ENCODE measurements at regions not wholly inside any gene's neighbourhood (a gene's known extent, or its start where the extent isn't known, plus 50 kb on each side); places are given as distances from the start of the nearest gene placed in this dataset.

- ATAC-seq (no peak), DNase-seq (ENCODE audit: extremely low read depth in 1 of 4, low spot score in 3 of 4) (no peak), FAIRE-seq (no peak)
- Histone ChIP-seq H3K36me3 (ENCODE audit: control insufficient read depth, insufficient read depth, low read length) (no peaks in the 10 kb centered on the region), H3K4me2 (ENCODE audit: insufficient read depth, low read length) (no peak overlapping the region), H2AFZ (ENCODE audit: low read depth, low read length) (no peak overlapping the region), H3K79me2 (ENCODE audit: control insufficient read depth, insufficient read depth, low read length) (no peaks in the 10 kb centered on the region), H3K9ac (ENCODE audit: insufficient read depth in 1 of 2, low read depth in 2 of 2, low read length in 2 of 2) (no peak overlapping the region), H4K20me1 (replicated peaks; ENCODE audit: control insufficient read depth, insufficient read depth, low read length) (no peaks in the 10 kb centered on the region), H3K27ac (ENCODE audit: extremely low read depth, low read depth, low read length) (no peak overlapping the region), H3K4me1 (replicated peaks in 1 of 2; ENCODE audit: control insufficient read depth in 2 of 2, insufficient read depth in 2 of 2, low read length in 2 of 2) (no peaks in the 10 kb centered on the region), H3K9me3 (replicated peaks; ENCODE audit: control insufficient read depth, insufficient read depth, low read depth, low read length) (no peaks in the 10 kb centered on the region), H3K4me3 (no peak overlapping the region), H3K27me3 (ENCODE audit: control insufficient read depth in 2 of 2, insufficient read depth in 2 of 2, low read length in 2 of 2) (no peaks in the 10 kb centered on the region), H3K9me1 (ENCODE audit: control insufficient read depth, insufficient read depth, low read length) (no peaks in the 10 kb centered on the region)
- no peak for TF ChIP-seq ZBTB34 (CRISPR knock-in tag; IDR thresholded peaks at IDR 0.05)
- intact Hi-C loops (cut with micrococcal nuclease), result no loop called here
- WGBS (ENCODE audit: insufficient coverage, low coverage, missing lambda C conversion rate), result 0% methylated on average over 3 of the region's 3 CpGs
- POLR2A ChIA-PET, result no interaction called here
- CTCF ChIA-PET (ENCODE audit: low intra/inter-chr PET ratio), result no interaction called here
- no TSS peak for BruUV-seq (replicated peaks)
- in situ Hi-C loops (cut with MboI), result no loop called here
Observed at GRCh38 chr12:20040831-20041230, 327.5 kb upstream of the PDE3A start.

- Histone ChIP-seq H3K9me1 (ENCODE audit: control insufficient read depth, insufficient read depth, low read length) (no peaks in the 10 kb centered on the region), H3K4me3 (no peak overlapping the region), H3K9me3 (replicated peaks; ENCODE audit: control insufficient read depth, insufficient read depth, low read depth, low read length) (no peaks in the 10 kb centered on the region), H3K27me3 (ENCODE audit: control insufficient read depth in 2 of 2, insufficient read depth in 2 of 2, low read length in 2 of 2) (no peaks in the 10 kb centered on the region), H2AFZ (ENCODE audit: low read depth, low read length) (no peak overlapping the region), H3K4me2 (ENCODE audit: insufficient read depth, low read length) (no peak overlapping the region), H3K9ac (ENCODE audit: insufficient read depth in 1 of 2, low read depth in 2 of 2, low read length in 2 of 2) (no peak overlapping the region), H3K27ac (ENCODE audit: extremely low read depth, low read depth, low read length) (no peak overlapping the region), H4K20me1 (replicated peaks; ENCODE audit: control insufficient read depth, insufficient read depth, low read length) (no peaks in the 10 kb centered on the region), H3K4me1 (replicated peaks in 1 of 2; ENCODE audit: control insufficient read depth in 2 of 2, insufficient read depth in 2 of 2, low read length in 2 of 2) (no peaks in the 10 kb centered on the region), H3K79me2 (ENCODE audit: control insufficient read depth, insufficient read depth, low read length) (no peaks in the 10 kb centered on the region), H3K36me3 (ENCODE audit: control insufficient read depth, insufficient read depth, low read length) (no peaks in the 10 kb centered on the region)
- no peak for ATAC-seq
- no TSS peak for BruUV-seq (replicated peaks)
- no peak for DNase-seq (ENCODE audit: extremely low read depth in 1 of 4, low spot score in 3 of 4)
- FAIRE-seq, result no peak
- ChIA-PET CTCF (ENCODE audit: low intra/inter-chr PET ratio) (no interaction called here), POLR2A (no interaction called here)
- intact Hi-C loops (cut with micrococcal nuclease), result no loop called here
- in situ Hi-C loops (cut with MboI), result no loop called here
- 0% methylated on average over 1 of the region's 1 CpG for WGBS (ENCODE audit: insufficient coverage, low coverage, missing lambda C conversion rate)
- TF ChIP-seq TRIM24 (IDR thresholded peaks at IDR 0.05) (no peak), HDAC8 (tag; IDR thresholded peaks at IDR 0.05) (no peak), KHSRP (IDR thresholded peaks at IDR 0.05) (no peak), ZNF696 (CRISPR knock-in tag; conservative IDR thresholded peaks at IDR 0.05) (no peak), MLLT1 (IDR thresholded peaks at IDR 0.05) (no peak)
Observed at GRCh38 chr12:20044351-20044750, 324.0 kb upstream of the PDE3A start.

Measured in K562 (cell line).